Frontal cortex (tissue), 3 donors: ENCODE measurements at regions not wholly inside any gene's neighbourhood (a gene's known extent, or its start where the extent isn't known, plus 50 kb on each side); places are given as distances from the start of the nearest gene placed in this dataset.

Experiments
- DNase-seq, 2 donors: peaks; one replicate each; pipeline ENCODE4 v3.0.0; 2012; ENCODE audit warnings: low spot score in 2 of 2
- FAIRE-seq: peaks from 2 replicates; lab custom pipeline; 2012; peaks lifted over from hg19 to GRCh38; lab: Jason Lieb, UNC
- donor health status: control.
- donor health status: control.
- donor health status: control.

GRCh38 chr20:24810676-24811407 lies 138.2 kb upstream of the CST7 start:
- FAIRE-seq = no peak

GRCh38 chr20:24812373-24812772 lies 136.7 kb upstream of the CST7 start:
- DNase-seq = no peak
- no peak for FAIRE-seq

More at GRCh38 chr20:24810676-24811407, 138.2 kb upstream of the CST7 start:
- DNase-seq = no peak

- FAIRE-seq (no peak), DNase-seq (no peak)
These were observed 136.0 kb upstream of the CST7 start for GRCh38 chr20:24813080-24813479.

GRCh38 chr20:24813496-24813895 lies 135.6 kb upstream of the CST7 start:
- FAIRE-seq (no peak), DNase-seq (no peak)

GRCh38 chr20:24813936-24814335 lies 135.1 kb upstream of the CST7 start:
- DNase-seq (no peak), FAIRE-seq (no peak)

- FAIRE-seq (no peak), DNase-seq (no peak)
These were observed 134.4 kb upstream of the CST7 start for GRCh38 chr20:24814556-24815195.

GRCh38 chr20:24815196-24815815 lies 133.8 kb upstream of the CST7 start:
- DNase-seq (no peak), FAIRE-seq (no peak)

GRCh38 chr20:24815931-24816330 lies 133.1 kb upstream of the CST7 start:
- FAIRE-seq (no peak), DNase-seq (no peak)

- FAIRE-seq (no peak), DNase-seq (no peak)
These were observed 132.6 kb upstream of the CST7 start for GRCh38 chr20:24816431-24816830.

- DNase-seq = no peak
- FAIRE-seq = no peak
These were observed 132.2 kb upstream of the CST7 start for GRCh38 chr20:24816907-24817306.

GRCh38 chr20:24817351-24817750 lies 131.7 kb upstream of the CST7 start:
- DNase-seq (no peak), FAIRE-seq (no peak)

GRCh38 chr20:24818056-24818455 lies 131.0 kb upstream of the CST7 start:
- DNase-seq (no peak), FAIRE-seq (no peak)

- no peak for FAIRE-seq
These were observed 129.6 kb upstream of the CST7 start for GRCh38 chr20:24819331-24819965.

GRCh38 chr20:24820345-24820744 lies 128.7 kb upstream of the CST7 start:
- no peak for DNase-seq
- FAIRE-seq = no peak

More at GRCh38 chr20:24819331-24819965, 129.6 kb upstream of the CST7 start:
- no peak for DNase-seq

GRCh38 chr20:24821391-24821790 lies 127.7 kb upstream of the CST7 start:
- FAIRE-seq = no peak
- no peak for DNase-seq

GRCh38 chr20:24823176-24823784 lies 125.8 kb upstream of the CST7 start:
- FAIRE-seq = no peak
- no peak for DNase-seq

GRCh38 chr20:24823989-24824693 lies 124.9 kb upstream of the CST7 start:
- no peak for DNase-seq
- FAIRE-seq = no peak

- DNase-seq = no peak
- no peak for FAIRE-seq
These were observed 123.5 kb upstream of the CST7 start for GRCh38 chr20:24825591-24825990.

GRCh38 chr20:24827603-24828295 lies 121.3 kb upstream of the CST7 start:
- no peak for DNase-seq
- FAIRE-seq = no peak
